Upper lobe of left lung (tissue), 6 donors: ENCODE measurements at regions not wholly inside any gene's neighbourhood (a gene's known extent, or its start where the extent isn't known, plus 50 kb on each side); places are given as distances from the start of the nearest gene placed in this dataset.
"Not testable (repeated sequence)": the region's sequence is repeated elsewhere in the genome, so short reads cannot be mapped to it uniquely, and the experiment has no call there.

Source experiments
- ATAC-seq, 2 donors: fragments of 200-7000 bp; cut with Tn5 transposase; one replicate each; pipeline ENCODE4 v1.9.1; 2022; ENCODE audit warnings: mild to moderate bottlenecking in 2 of 2, moderate library complexity in 2 of 2; ENCODE audit not compliant: low FRiP score in 2 of 2
- DNase-seq, 2 donors: peaks; one replicate each; pipeline ENCODE4 v3.0.0-alpha.2; 2019 to 2020
- H3K27ac ChIP-seq, 4 donors: fragments of 200-600 bp; sonication (generic); one replicate each; pipeline ENCODE4 v1.5.1; 2016 to 2019
- H3K27me3 ChIP-seq, 4 donors: fragments of 200-600 bp; sonication (generic); one replicate each; pipeline ENCODE4 v1.5.1; 2017 to 2019
- H3K36me3 ChIP-seq, 4 donors: fragments of 200-600 bp; sonication (generic); one replicate each; pipeline ENCODE4 v1.5.1; 2016 to 2019
- H3K4me1 ChIP-seq, 4 donors: fragments of 200-600 bp; sonication (generic); one replicate each; pipeline ENCODE4 v1.5.1; 2018 to 2019
- H3K4me3 ChIP-seq, 4 donors: fragments of 200-600 bp; sonication (generic); one replicate each; pipeline ENCODE4 v1.5.1; 2017 to 2019; ENCODE audit warnings: mild to moderate bottlenecking in 2 of 4, moderate library complexity in 1 of 4
- H3K9me3 ChIP-seq, 4 donors: fragments of 200-600 bp; sonication (generic); one replicate each; pipeline ENCODE4 v1.5.1; 2018 to 2019
- CTCF ChIP-seq, 6 experiments: fragments of 450-650 bp in 4 of 6; fragments of 200-600 bp in 2 of 6; sonication (generic) in 2 of 6; IDR thresholded peaks; one replicate each; pipeline ENCODE4 v1.5.1; 2016 to 2019; ENCODE audit warnings: antibody characterized with exemption in 6 of 6
- EP300 ChIP-seq, 4 donors: sonication (generic); formaldehyde crosslinking; IDR thresholded peaks; one replicate each; pipeline ENCODE4 v1.5.1; 2017; ENCODE audit warnings: antibody characterized with exemption in 4 of 4, control low read depth in 2 of 4
- POLR2A ChIP-seq, 4 donors: fragments of 450-650 bp; IDR thresholded peaks; one replicate each; pipeline ENCODE4 v1.5.1; 2016 to 2017; ENCODE audit warnings: antibody characterized with exemption in 4 of 4, mild to moderate bottlenecking in 2 of 4
- POLR2AphosphoS5 ChIP-seq, 2 donors: sonication (generic); formaldehyde crosslinking; IDR thresholded peaks; one replicate each; pipeline ENCODE4 v1.5.1; 2017; ENCODE audit warnings: antibody characterized with exemption in 2 of 2
- WGBS, 2 donors: methylation state at CpG; one replicate each; pipeline ENCODE4 v1.1.5; 2017 to 2018; 5-methylcytosine and 5-hydroxymethylcytosine counted together
- donor health status: DM: no; HTN: no; CAD: no; lungs with moderate emphysema.
- donor health status: DM: no; HTN: yes; CAD: no; lungs with severe emphysema.

- no peaks in the 10 kb centered on the region for H3K27me3 ChIP-seq
- H3K27ac ChIP-seq, result no peak overlapping the region
- no peaks in the 10 kb centered on the region for H3K36me3 ChIP-seq
- 70 to 87% methylated on average over 2 of the region's 2 CpGs for WGBS, 2 donors
- DNase-seq (no peak), ATAC-seq (no peak)
- no peak overlapping the region for H3K4me3 ChIP-seq
- TF ChIP-seq POLR2A (IDR thresholded peaks at IDR 0.05) (no peak), CTCF (IDR thresholded peaks at IDR 0.05) (no peak), POLR2AphosphoS5 (IDR thresholded peaks at IDR 0.05) (no peak), EP300 (IDR thresholded peaks at IDR 0.05) (no peak)
- no peaks in the 10 kb centered on the region for H3K4me1 ChIP-seq
- no peaks in the 10 kb centered on the region for H3K9me3 ChIP-seq
Observed at GRCh38 chr4:187908731-187909130, 86.8 kb upstream of the ZFP42 start.

- no peaks in the 10 kb centered on the region for H3K27me3 ChIP-seq
- H3K4me1 ChIP-seq, result no peaks in the 10 kb centered on the region
- DNase-seq (no peak), ATAC-seq (no peak)
- TF ChIP-seq CTCF (IDR thresholded peaks at IDR 0.05) (no peak), EP300 (IDR thresholded peaks at IDR 0.05) (no peak), POLR2AphosphoS5 (IDR thresholded peaks at IDR 0.05) (no peak)
- H3K36me3 ChIP-seq, result no peaks in the 10 kb centered on the region
- no peak overlapping the region for H3K27ac ChIP-seq
- no peak overlapping the region for H3K4me3 ChIP-seq
- WGBS, 2 donors, result 60 to 64% methylated on average over 4 of the region's 4 CpGs
- no peaks in the 10 kb centered on the region for H3K9me3 ChIP-seq
Observed at GRCh38 chr4:187910741-187911140, 84.8 kb upstream of the ZFP42 start.

GRCh38 chr4:187915406-187915805, 80.2 kb upstream of the ZFP42 start:
- ATAC-seq, H3K36me3 ChIP-seq, H3K9me3 ChIP-seq, DNase-seq, H3K27me3 ChIP-seq, H3K4me1 ChIP-seq, H3K4me3 ChIP-seq, H3K27ac ChIP-seq: not testable (repeated sequence)
- WGBS, 2 donors, result 85 to 89% methylated on average over 5 of the region's 5 CpGs

DNA sequence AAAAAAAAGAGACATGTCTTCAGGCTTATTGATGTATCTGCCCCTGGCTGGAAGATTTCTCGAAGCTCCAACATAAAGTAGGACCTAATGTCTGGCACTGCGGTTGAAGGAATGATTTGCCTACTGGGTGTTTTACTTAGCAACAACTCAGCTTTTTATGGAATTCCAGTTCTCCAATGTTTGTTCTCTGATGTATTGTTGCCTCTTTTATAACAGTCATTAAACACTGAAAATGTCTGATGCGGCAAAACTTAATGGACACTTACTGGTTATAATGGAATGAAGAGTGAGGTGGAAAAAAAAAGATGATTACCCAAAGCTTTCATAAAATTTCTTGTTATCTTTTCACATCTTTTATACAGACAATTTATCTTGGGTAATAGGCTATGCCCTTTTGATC, 75.6 kb upstream of the ZFP42 start:
- TF ChIP-seq CTCF (IDR thresholded peaks at IDR 0.05) (no peak), POLR2A (IDR thresholded peaks at IDR 0.05) (no peak)
- DNase-seq, result no peak
- Histone ChIP-seq H3K4me1 (peaks cover 0 to 11% (median 0%) of the 10 kb centered on the region in 4 donors), H3K4me3 (no peak overlapping the region), H3K27me3 (no peaks in the 10 kb centered on the region), H3K27ac (no peak overlapping the region), H3K36me3 (no peaks in the 10 kb centered on the region), H3K9me3 (no peaks in the 10 kb centered on the region)
- no peak for ATAC-seq
- WGBS, 2 donors, result 96 to 98% methylated on average over 3 of the region's 3 CpGs

DNA sequence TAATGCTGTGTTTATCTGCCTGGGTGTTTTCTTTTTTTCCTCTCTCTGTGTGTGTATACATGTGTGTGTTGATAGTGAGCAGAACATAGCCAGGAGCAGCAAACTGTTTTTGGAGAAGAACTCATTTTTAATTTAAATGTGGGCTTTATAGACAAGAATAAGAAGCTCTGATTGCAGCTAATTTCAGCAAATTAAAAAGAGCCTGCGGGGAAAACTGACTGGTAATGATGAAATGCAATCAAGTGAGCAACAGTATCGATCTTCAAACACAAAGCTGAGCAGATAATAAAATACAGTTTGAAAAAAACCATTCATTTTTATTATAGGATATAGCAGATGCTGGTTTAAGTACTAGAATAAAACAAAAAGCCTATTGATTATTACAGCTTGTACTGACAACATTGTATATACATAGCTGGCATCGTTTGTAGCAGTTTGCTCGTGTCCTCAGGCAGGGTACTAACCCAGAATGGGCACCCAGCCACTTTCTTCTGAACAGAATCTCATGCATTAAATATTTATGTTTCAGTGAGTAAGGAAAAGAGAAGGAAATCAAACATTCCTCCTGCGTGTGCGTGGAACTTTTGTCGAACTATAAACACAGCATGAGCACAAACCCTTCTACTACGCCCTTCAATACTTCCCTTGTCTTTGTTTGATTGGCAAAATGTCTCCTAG, 73.5 kb upstream of the ZFP42 start:
- DNase-seq (no peak), ATAC-seq (no peak)
- Histone ChIP-seq H3K27me3 (no peaks in the 10 kb centered on the region), H3K4me1 (peaks cover 0 to 11% (median 0%) of the 10 kb centered on the region in 4 donors), H3K27ac (peak overlapping the region in 1 of 4 donors; percentile 67), H3K9me3 (no peaks in the 10 kb centered on the region), H3K4me3 (no peak overlapping the region), H3K36me3 (no peaks in the 10 kb centered on the region)
- WGBS, 2 donors, result 46 to 54% methylated on average over 8 of the region's 8 CpGs
- TF ChIP-seq POLR2AphosphoS5 (IDR thresholded peaks at IDR 0.05) (peak in 1 of 2 donors; percentile 34), POLR2A (IDR thresholded peaks at IDR 0.05) (no peak), EP300 (IDR thresholded peaks at IDR 0.05) (no peak)

DNA sequence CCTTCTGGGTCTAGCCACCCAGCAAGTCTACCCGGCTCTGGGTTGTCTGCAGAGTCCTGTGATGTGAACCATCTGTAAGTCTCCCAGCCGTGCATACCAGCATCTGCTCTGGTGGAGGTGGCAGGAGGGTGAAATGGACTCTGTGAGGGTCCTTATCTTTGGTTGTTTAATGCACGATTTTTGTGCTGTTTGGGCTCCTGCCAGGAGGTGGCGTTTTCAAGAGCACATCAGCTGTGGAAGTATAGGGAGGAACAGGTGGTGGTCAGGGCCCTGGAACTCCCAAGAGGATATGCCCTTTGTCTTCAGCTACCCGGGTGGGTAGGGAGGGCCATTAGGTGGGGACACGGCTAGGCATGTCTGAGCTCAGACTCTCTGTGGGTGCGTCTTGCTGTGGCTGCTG, 66.5 kb upstream of the ZFP42 start:
- no peaks in the 10 kb centered on the region for H3K27me3 ChIP-seq
- ATAC-seq (no peak), DNase-seq (no peak)
- 71 to 78% methylated on average over 4 to 7 of the region's 7 CpGs for WGBS, 2 donors
- no peaks in the 10 kb centered on the region for H3K4me1 ChIP-seq
- no peak for TF ChIP-seq CTCF (IDR thresholded peaks at IDR 0.05)
- TF ChIP-seq POLR2AphosphoS5 (IDR thresholded peaks at IDR 0.05), result no peak
- no peak for TF ChIP-seq EP300 (IDR thresholded peaks at IDR 0.05)
- TF ChIP-seq POLR2A (IDR thresholded peaks at IDR 0.05), result no peak
- H3K36me3 ChIP-seq, result no peaks in the 10 kb centered on the region
- H3K4me3 ChIP-seq, result no peak overlapping the region
- H3K27ac ChIP-seq, result no peak overlapping the region
- H3K9me3 ChIP-seq, result no peaks in the 10 kb centered on the region
